ENCODE measurements at regions not wholly inside any gene's neighbourhood (a gene's known extent, or its start where the extent isn't known, plus 50 kb on each side); places are given as distances from the start of the nearest gene placed in this dataset.
"Not testable (repeated sequence)": the region's sequence is repeated elsewhere in the genome, so short reads cannot be mapped to it uniquely, and the experiment has no call there.

DNA sequence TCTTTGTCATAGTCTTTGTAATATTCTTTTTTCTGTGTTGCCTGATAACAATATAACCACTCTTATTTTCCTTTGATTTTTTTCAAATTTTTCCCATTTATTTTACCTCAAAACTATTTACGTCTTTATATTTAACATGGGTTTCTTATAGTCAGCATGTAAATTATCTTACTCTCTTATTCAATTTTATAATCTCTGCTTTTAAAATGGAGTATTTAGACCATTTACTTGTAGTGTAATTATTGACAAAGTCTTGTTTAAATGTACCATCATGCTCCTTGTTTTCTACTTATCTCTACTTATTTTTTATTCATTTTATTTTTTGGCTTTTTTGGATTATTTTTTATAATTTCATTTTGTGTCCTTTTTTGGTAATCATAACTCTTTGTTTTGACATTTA is 476.5 kb upstream of the MAP3K7 start:
- no peak overlapping the region for H3K27ac ChIP-seq
- H3K36me3 ChIP-seq = no peaks in the 10 kb centered on the region
- no peaks in the 10 kb centered on the region for H3K9me3 ChIP-seq
- DNase-seq (no peak), ATAC-seq (no peak)
- TF ChIP-seq, protein P1, sequence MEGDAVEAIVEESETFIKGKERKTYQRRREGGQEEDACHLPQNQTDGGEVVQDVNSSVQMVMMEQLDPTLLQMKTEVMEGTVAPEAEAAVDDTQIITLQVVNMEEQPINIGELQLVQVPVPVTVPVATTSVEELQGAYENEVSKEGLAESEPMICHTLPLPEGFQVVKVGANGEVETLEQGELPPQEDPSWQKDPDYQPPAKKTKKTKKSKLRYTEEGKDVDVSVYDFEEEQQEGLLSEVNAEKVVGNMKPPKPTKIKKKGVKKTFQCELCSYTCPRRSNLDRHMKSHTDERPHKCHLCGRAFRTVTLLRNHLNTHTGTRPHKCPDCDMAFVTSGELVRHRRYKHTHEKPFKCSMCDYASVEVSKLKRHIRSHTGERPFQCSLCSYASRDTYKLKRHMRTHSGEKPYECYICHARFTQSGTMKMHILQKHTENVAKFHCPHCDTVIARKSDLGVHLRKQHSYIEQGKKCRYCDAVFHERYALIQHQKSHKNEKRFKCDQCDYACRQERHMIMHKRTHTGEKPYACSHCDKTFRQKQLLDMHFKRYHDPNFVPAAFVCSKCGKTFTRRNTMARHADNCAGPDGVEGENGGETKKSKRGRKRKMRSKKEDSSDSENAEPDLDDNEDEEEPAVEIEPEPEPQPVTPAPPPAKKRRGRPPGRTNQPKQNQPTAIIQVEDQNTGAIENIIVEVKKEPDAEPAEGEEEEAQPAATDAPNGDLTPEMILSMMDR (IDR thresholded peaks at IDR 0.05) = no peak
- TF ChIP-seq POLR2A (IDR thresholded peaks at IDR 0.05) = no peak
- intact Hi-C loops (cut with DNase I) = no loop called here
- no peak overlapping the region for H3K4me3 ChIP-seq
- H3K27me3 ChIP-seq = no peaks in the 10 kb centered on the region
- 55% methylated on average over 1 of the region's 1 CpG for WGBS (ENCODE audit: insufficient coverage, low coverage, low lambda C conversion rate, missing lambda C conversion rate)
- no peaks in the 10 kb centered on the region for H3K4me1 ChIP-seq

DNA sequence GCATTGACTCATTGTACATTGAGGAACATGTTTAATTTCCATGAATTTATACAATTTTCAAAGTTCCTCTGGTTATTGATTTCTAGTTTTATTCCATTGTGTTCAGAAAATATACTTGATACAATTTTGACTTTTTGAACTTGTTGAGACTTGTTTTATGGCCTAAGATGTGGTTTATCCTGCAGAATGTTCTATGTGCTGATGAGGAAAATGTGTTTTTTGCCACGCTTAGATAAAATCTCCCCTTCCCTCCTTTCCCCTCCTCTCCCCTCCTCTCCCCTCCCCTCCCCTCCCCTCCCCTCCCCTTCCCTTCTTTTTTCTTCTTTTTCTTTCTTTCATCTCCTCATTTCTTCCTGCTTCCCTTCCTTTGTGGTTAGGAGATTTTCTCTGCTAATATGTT is 470.8 kb upstream of the MAP3K7 start:
- no peak for DNase-seq
- intact Hi-C loops (cut with DNase I) = no loop called here
- Histone ChIP-seq H3K27ac (no peak overlapping the region), H3K4me1 (no peaks in the 10 kb centered on the region), H3K36me3 (no peaks in the 10 kb centered on the region), H3K9me3 (no peaks in the 10 kb centered on the region), H3K4me3 (no peak overlapping the region), H3K27me3 (no peaks in the 10 kb centered on the region)
- no peak for ATAC-seq
- TF ChIP-seq, protein P1 (IDR thresholded peaks at IDR 0.05) = no peak
- TF ChIP-seq POLR2A (IDR thresholded peaks at IDR 0.05) = no peak
- no CpG with 5 or more reads among the region's 1 CpG for WGBS (ENCODE audit: insufficient coverage, low coverage, low lambda C conversion rate, missing lambda C conversion rate)

DNA sequence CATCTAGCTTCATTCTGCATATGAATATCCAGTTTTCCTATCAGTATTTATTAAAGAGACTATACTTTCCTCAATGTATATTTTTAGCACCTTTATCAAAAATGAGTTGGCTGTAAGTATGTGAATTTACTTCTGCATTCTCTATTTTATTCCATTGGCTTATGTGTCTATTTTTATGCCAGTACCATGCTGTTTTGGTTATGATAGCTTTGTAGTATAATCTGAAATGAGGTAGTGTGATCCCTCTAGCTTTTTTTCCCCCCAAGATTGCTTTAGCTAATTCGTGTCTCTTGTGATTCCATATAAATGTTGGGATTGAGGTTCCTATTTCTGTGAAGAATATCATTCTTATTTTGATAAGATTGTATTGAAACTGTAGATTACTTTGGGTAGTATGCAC is 469.1 kb upstream of the MAP3K7 start:
- Histone ChIP-seq H3K9me3 (no peaks in the 10 kb centered on the region), H3K36me3 (no peaks in the 10 kb centered on the region), H3K27ac (no peak overlapping the region), H3K4me1 (no peaks in the 10 kb centered on the region), H3K4me3 (no peak overlapping the region), H3K27me3 (no peaks in the 10 kb centered on the region)
- WGBS (ENCODE audit: insufficient coverage, low coverage, low lambda C conversion rate, missing lambda C conversion rate) = 12% methylated on average over 1 of the region's 1 CpG
- intact Hi-C loops (cut with DNase I) = no loop called here
- TF ChIP-seq, protein P1 (IDR thresholded peaks at IDR 0.05) = no peak
- no peak for TF ChIP-seq POLR2A (IDR thresholded peaks at IDR 0.05)
- no peak for ATAC-seq
- DNase-seq = no peak

GRCh38 chr6:91052473-91053450 is 465.9 kb upstream of the MAP3K7 start:
- WGBS (ENCODE audit: insufficient coverage, low coverage, low lambda C conversion rate, missing lambda C conversion rate) = 50% methylated on average over 5 of the region's 33 CpGs
- H3K4me1 ChIP-seq; H3K9me3 ChIP-seq; ATAC-seq; H3K27me3 ChIP-seq; intact Hi-C loops (cut with DNase I); H3K36me3 ChIP-seq; H3K4me3 ChIP-seq; DNase-seq; H3K27ac ChIP-seq: not testable (repeated sequence)

DNA sequence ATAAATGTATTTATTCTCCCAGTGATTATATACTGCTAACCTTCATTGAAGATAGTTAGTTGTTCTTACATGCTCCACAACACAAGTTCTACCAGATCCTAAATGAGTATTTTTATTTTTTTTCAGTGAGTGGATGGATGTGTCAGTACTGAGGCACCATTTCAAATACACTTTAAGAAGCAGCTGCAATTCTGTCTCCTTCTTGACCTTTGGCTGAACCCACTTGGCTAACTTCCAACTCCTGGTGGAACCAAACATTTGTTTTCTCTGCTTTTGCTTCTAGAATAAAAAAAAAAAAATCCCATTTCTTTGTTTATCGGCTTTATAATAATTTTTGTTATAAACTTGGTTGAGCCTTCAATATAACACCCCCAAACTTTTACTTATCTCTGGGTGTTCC is 458.3 kb upstream of the MAP3K7 start:
- intact Hi-C loops (cut with DNase I) = no loop called here
- Histone ChIP-seq H3K9me3 (no peaks in the 10 kb centered on the region), H3K4me1 (no peaks in the 10 kb centered on the region), H3K27me3 (no peaks in the 10 kb centered on the region), H3K36me3 (no peaks in the 10 kb centered on the region), H3K4me3 (no peak overlapping the region), H3K27ac (no peak overlapping the region)
- ATAC-seq (no peak), DNase-seq (no peak)
- WGBS (ENCODE audit: insufficient coverage, low coverage, low lambda C conversion rate, missing lambda C conversion rate) = 54% methylated on average over 1 of the region's 1 CpG
- TF ChIP-seq, protein P1 (IDR thresholded peaks at IDR 0.05) = no peak
- TF ChIP-seq POLR2A (IDR thresholded peaks at IDR 0.05) = no peak
